Activated naive CD4-positive, alpha-beta T cell treated with anti-CD3 and anti-CD28 coated beads, Interleukin-2, amount 10 ng/mL, durations not matched to agents 7 days and 5 days (primary cell): ENCODE measurements at regions not wholly inside any gene's neighbourhood (a gene's known extent, or its start where the extent isn't known, plus 50 kb on each side); places are given as distances from the start of the nearest gene placed in this dataset.
"Not testable (repeated sequence)": the region's sequence is repeated elsewhere in the genome, so short reads cannot be mapped to it uniquely, and the experiment has no call there.

ENCODE experiments used
- CTCF ChIA-PET: fragments of 350-600 bp; sonication (Branson Sonifier 250); formaldehyde crosslinking; loops from one replicate; lab custom pipeline; 2021; ENCODE audit warnings: antibody characterized with exemption; lab: Charles Lee
- DNase-seq: peaks from one replicate; pipeline ENCODE4 v3.0.0-alpha.2; 2020
- H3K27ac Mint-ChIP-seq: one replicate; pipeline ENCODE4 v1.8.0; 2021; ENCODE audit warnings: mild to moderate bottlenecking, moderate library complexity, mixed read lengths
- H3K27me3 Mint-ChIP-seq: one replicate; pipeline ENCODE4 v1.8.0; 2021; ENCODE audit warnings: mild to moderate bottlenecking, mixed read lengths
- H3K36me3 Mint-ChIP-seq: one replicate; pipeline ENCODE4 v1.8.0; 2021; ENCODE audit warnings: mixed read lengths
- H3K4me1 Mint-ChIP-seq: one replicate; pipeline ENCODE4 v1.8.0; 2021; ENCODE audit warnings: mixed read lengths
- H3K4me3 Mint-ChIP-seq: one replicate; pipeline ENCODE4 v1.8.0; 2021; ENCODE audit warnings: mild to moderate bottlenecking, moderate library complexity, mixed read lengths
- H3K9me3 Mint-ChIP-seq: one replicate; pipeline ENCODE4 v1.8.0; 2021; ENCODE audit warnings: mixed read lengths

DNA sequence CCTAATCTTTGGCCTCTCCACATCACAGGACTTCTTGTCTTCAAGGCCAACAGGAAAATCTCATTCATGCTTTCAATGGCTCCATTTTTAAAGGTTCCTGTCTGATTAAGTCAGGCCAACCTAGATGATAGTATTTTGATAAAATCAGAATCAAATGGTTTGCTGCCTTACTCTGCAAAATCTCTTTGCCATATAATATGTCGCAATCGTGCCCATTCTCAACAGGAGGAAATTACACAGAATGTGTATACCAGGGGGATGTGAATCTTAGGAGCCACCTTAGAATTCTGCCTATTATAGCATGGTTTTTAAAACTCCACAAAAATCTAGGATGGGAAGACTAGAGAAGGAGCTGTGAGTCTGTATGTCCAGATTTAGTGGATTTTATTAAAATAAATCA lies 612.9 kb upstream of the MAN1A1 start:
- Mint-ChIP-seq H3K4me3 (no peak overlapping the region), H3K27me3 (no peaks in the 10 kb centered on the region), H3K4me1 (no peaks in the 10 kb centered on the region), H3K27ac (no peak overlapping the region), H3K9me3 (no peaks in the 10 kb centered on the region), H3K36me3 (no peaks in the 10 kb centered on the region)
- CTCF ChIA-PET: no interaction called here
- DNase-seq: no peak

DNA sequence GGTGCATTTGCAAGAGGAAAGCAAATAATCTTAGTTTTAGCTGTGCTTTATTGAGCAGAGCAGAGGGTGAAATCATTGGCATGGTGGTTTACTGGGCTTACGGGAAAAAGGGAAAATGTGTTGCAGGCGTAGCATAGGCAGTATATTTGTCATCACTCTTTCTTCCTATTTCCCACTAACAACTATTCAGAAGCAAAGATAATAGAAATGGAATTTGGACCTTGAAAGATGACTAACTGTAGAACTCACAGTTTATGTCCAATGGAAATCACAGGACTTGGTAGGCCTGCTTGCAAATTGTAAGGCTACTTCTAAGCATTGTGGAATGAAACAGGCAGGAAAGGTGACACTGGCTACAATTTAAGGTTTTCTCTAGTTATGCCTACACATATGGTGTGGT lies 611.9 kb upstream of the MAN1A1 start:
- Mint-ChIP-seq H3K27ac (no peak overlapping the region), H3K27me3 (no peaks in the 10 kb centered on the region), H3K4me1 (no peaks in the 10 kb centered on the region), H3K9me3 (no peaks in the 10 kb centered on the region), H3K36me3 (no peaks in the 10 kb centered on the region), H3K4me3 (no peak overlapping the region)
- no peak for DNase-seq
- CTCF ChIA-PET: no interaction called here

DNA sequence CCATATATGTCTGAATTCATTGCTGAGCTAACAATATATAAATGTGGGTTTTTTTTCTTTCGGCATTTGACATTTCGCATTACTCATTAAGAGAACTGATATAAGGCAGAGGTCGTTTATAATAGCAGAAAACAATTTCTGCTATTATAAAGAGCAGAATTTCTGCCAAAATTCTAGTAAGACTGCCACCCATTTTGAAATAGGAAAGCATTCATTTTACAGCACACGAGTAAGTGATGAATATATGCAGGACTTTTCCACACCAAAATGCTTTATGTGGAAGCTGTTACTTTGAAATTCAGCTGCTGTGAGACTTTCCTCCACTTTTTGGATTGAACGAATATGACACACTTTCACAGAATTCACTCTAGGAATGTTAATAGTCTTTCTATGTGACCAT lies 610.9 kb upstream of the MAN1A1 start:
- no peaks in the 10 kb centered on the region for H3K9me3 Mint-ChIP-seq
- CTCF ChIA-PET: interaction anchor here (0.5 kb wide), 1 partner anchor 154 kb away, joined by 3 read pairs; no protein-coding TSS in a partner anchor

DNA sequence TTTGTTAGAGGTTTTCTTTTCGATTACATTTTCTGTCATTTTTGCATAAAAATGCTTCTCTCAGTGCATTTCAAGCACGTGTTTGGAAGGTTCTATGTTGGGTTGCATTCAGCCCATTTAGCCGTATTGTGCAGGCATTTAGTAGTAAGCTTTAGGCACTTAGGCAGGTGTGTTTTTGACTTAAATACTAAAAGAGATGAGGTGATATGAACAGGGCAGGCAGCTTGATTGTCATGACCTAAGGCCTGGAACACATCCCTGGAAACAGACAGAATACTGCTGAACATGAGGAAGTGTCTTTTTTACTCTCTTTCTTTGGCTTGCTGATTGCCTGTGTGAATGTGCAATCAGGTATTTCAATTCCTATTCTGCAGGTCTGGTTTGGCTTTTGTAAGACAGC lies 610.5 kb upstream of the MAN1A1 start:
- no peaks in the 10 kb centered on the region for H3K4me1 Mint-ChIP-seq
- CTCF ChIA-PET: interaction anchor here (0.5 kb wide), 1 partner anchor 153 kb away, joined by 3 read pairs; no protein-coding TSS in a partner anchor
- no peaks in the 10 kb centered on the region for H3K36me3 Mint-ChIP-seq
- no peak overlapping the region for H3K27ac Mint-ChIP-seq
- no peaks in the 10 kb centered on the region for H3K27me3 Mint-ChIP-seq
- H3K9me3 Mint-ChIP-seq: no peaks in the 10 kb centered on the region
- DNase-seq: no peak
- H3K4me3 Mint-ChIP-seq: no peak overlapping the region

More for the DNA sequence above, 610.9 kb upstream of the MAN1A1 start:
- DNase-seq: no peak
- H3K4me1 Mint-ChIP-seq: no peaks in the 10 kb centered on the region
- no peak overlapping the region for H3K4me3 Mint-ChIP-seq
- no peaks in the 10 kb centered on the region for H3K36me3 Mint-ChIP-seq
- H3K27me3 Mint-ChIP-seq: no peaks in the 10 kb centered on the region
- H3K27ac Mint-ChIP-seq: no peak overlapping the region

DNA sequence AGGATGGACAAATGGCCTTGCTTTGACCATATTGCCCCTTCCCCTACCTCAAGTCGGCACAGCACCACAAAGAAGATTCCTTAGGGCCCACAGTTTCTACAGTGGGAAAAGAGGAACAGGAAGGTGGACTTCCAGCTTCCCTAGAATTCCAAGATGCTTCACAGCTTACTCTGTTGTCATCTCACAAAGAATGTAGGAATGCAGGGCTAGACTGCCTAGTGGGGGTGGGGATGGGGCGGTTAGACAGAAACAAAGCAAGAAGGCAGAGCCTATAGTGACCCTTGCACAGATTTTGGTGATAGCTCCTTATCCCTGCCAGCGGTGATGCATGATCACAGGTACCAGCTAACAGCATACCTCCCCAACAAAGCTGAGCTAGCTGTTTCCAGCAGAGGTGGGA lies 607.6 kb upstream of the MAN1A1 start:
- CTCF ChIA-PET: no interaction called here
- Mint-ChIP-seq H3K36me3 (no peaks in the 10 kb centered on the region), H3K27ac (no peak overlapping the region), H3K4me3 (no peak overlapping the region), H3K4me1 (no peaks in the 10 kb centered on the region), H3K27me3 (no peaks in the 10 kb centered on the region), H3K9me3 (no peaks in the 10 kb centered on the region)
- no peak for DNase-seq

DNA sequence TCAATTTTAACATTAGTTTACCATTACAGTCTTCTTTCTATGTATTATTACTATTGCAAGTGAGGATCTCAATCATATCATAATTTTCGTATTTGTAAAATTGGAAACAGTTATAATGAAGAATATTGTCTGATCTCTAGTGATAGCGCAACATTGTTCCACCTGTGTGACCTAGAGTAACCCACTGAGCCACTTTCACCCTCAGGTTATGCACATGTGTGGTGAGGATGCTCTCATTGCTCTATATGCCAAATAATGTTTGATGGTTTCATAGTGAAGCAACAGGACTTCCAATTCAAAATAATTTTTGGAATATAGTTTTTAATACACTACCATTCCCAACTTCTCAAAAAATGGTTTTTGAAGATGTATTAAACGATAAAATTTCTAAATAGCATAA lies 603.1 kb upstream of the MAN1A1 start:
- no peak for DNase-seq
- Mint-ChIP-seq H3K4me3 (no peak overlapping the region), H3K4me1 (no peaks in the 10 kb centered on the region), H3K36me3 (no peaks in the 10 kb centered on the region), H3K27me3 (no peaks in the 10 kb centered on the region), H3K9me3 (no peaks in the 10 kb centered on the region), H3K27ac (no peak overlapping the region)
- CTCF ChIA-PET: no interaction called here

DNA sequence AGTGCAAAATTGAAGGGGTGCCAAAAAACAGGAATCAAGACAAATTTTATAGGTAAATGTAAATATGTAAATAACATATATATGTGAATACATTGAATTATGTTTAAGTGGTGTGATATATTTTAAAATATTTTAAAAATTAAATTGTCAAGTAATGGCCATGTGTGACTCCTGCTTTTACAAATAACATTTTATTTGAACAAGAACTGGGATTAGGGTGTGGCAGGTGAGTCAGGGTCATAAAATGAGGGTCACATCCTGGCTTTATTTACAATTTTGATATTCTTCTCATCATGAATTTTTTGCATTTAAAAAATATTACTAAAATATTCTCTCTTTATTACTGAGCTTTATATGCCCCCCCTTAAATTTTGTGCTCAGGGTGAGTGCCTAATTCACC lies 601.1 kb upstream of the MAN1A1 start:
- H3K27ac Mint-ChIP-seq: no peak overlapping the region
- CTCF ChIA-PET: no interaction called here
- no peaks in the 10 kb centered on the region for H3K27me3 Mint-ChIP-seq
- no peaks in the 10 kb centered on the region for H3K36me3 Mint-ChIP-seq
- no peaks in the 10 kb centered on the region for H3K9me3 Mint-ChIP-seq
- H3K4me3 Mint-ChIP-seq: no peak overlapping the region
- no peaks in the 10 kb centered on the region for H3K4me1 Mint-ChIP-seq
- DNase-seq: no peak

DNA sequence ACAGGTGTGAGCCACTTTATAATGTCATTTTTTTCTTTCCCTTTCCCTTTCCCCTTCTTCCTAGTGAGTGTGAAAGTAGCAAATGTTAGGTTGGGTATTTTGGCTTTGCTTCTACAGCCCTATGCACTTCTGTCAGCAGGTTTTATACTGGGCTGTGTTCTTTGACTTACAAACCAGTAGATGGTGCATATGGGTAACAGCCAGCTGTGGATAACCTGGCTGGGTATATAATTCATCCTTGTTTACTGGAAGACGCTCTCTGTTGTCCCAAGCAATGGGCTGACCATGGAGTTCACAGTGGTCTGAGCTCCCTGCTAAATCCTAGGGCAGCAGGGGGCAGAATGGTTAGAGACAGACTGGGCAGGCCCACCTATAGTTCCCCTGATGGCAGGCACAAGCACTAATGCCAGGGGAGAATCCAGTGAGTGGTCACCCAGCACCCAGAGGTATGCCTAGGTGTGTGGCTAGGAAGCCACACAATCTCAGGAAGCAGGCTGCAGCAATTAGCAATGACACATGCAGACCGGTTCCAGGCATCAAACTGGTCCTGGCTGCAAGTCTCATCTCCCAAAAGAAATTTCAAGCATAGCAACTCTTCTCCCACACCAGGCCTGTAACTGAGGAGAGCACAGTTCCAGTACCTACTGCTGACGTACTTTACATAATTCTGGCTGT lies 592.7 kb upstream of the MAN1A1 start:
- no peak for DNase-seq
- CTCF ChIA-PET: no interaction called here
- H3K9me3 Mint-ChIP-seq: no peaks in the 10 kb centered on the region
- no peak overlapping the region for H3K4me3 Mint-ChIP-seq
- no peaks in the 10 kb centered on the region for H3K27me3 Mint-ChIP-seq
- no peaks in the 10 kb centered on the region for H3K36me3 Mint-ChIP-seq
- H3K27ac Mint-ChIP-seq: no peak overlapping the region
- no peaks in the 10 kb centered on the region for H3K4me1 Mint-ChIP-seq

DNA sequence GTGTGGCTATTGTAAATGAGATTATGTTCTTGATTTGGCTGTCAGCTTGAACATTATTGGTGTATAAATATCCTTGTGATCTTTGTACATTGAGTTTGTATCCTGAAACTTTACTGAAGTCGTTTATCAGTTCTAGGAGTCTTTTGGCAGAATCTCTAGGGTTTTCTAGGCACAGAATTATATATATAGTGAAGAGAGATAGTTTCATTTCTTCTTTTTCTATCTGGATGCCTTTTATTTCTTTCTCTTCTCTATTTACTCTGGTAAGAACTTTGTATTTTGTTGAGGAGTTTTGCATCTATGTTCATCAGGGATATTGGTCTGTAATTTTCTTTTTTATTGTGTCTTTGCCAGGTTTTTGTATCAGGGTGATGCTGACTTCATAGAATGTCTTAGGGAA lies 589.2 kb upstream of the MAN1A1 start:
- DNase-seq: no peak
- CTCF ChIA-PET: no interaction called here
- Mint-ChIP-seq H3K9me3 (no peaks in the 10 kb centered on the region), H3K4me3 (no peak overlapping the region), H3K27me3 (no peaks in the 10 kb centered on the region), H3K36me3 (no peaks in the 10 kb centered on the region), H3K4me1 (no peaks in the 10 kb centered on the region), H3K27ac (no peak overlapping the region)

DNA sequence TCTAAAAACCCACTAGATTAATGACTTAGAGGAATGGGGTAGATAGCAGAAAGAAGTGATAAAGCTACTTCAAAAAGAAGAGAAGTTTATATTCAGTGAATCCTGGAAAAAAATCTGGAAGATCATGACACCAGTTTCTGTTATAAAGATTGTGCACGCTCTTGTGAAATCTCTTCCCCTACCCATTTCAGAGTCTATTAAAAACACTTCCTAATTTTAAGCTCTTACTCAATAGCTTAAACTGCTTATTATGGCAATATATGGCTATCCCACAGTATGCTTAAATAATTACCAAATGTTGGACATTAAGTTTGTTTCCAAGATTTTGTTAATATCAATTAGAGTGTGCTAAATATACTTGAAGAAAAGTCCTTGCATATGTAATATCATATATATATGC lies 585.3 kb upstream of the MAN1A1 start:
- Mint-ChIP-seq H3K4me3 (no peak overlapping the region), H3K27ac (no peak overlapping the region), H3K4me1 (no peaks in the 10 kb centered on the region), H3K36me3 (no peaks in the 10 kb centered on the region), H3K27me3 (no peaks in the 10 kb centered on the region), H3K9me3 (no peaks in the 10 kb centered on the region)
- CTCF ChIA-PET: no interaction called here
- DNase-seq: no peak

DNA sequence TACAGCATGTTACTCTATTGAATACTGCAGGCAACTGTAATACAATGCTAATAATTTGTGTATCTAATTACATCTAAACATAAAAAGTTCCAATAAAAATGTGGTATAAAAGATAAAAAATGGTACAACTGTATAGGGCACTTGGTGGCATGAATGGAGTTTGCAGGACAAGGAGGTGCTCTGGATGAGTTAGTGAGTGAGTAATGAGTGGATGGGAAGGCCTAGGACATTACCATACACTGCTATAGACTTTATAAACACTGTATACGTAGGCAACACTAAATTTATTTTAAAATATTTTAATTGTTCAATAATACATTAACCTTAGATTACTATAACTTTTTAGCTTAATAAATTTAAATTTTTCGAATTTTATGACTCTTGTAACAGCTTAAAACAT lies 579.6 kb upstream of the MAN1A1 start:
- H3K27ac Mint-ChIP-seq: no peak overlapping the region
- H3K9me3 Mint-ChIP-seq: peaks cover 16% of the 10 kb centered on the region
- no peaks in the 10 kb centered on the region for H3K4me1 Mint-ChIP-seq
- H3K36me3 Mint-ChIP-seq: no peaks in the 10 kb centered on the region
- H3K4me3 Mint-ChIP-seq: no peak overlapping the region
- no peak for DNase-seq
- H3K27me3 Mint-ChIP-seq: no peaks in the 10 kb centered on the region
- CTCF ChIA-PET: no interaction called here

DNA sequence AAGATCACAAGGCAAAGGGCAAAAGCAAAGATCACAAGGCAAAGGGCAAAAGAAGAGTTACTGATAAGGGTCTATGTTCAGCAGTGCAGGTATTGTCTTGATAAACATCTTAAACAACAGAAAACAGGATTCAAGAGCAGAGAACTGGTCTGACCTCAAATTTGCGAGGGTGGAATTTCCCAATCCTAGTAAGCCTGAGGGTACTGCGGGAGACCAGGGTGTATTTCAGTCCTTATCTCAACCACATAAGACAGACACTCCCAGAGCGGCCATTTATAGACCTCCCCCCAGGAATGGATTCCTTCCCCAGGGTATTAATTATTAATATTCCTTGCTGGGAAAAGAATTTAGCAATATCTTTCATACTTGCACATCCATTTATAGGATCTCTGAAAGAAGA lies 575.3 kb upstream of the MAN1A1 start:
- H3K27ac Mint-ChIP-seq, H3K4me3 Mint-ChIP-seq, H3K27me3 Mint-ChIP-seq, DNase-seq, H3K36me3 Mint-ChIP-seq, H3K4me1 Mint-ChIP-seq, CTCF ChIA-PET: not testable (repeated sequence)
- H3K9me3 Mint-ChIP-seq: peaks cover 28% of the 10 kb centered on the region

DNA sequence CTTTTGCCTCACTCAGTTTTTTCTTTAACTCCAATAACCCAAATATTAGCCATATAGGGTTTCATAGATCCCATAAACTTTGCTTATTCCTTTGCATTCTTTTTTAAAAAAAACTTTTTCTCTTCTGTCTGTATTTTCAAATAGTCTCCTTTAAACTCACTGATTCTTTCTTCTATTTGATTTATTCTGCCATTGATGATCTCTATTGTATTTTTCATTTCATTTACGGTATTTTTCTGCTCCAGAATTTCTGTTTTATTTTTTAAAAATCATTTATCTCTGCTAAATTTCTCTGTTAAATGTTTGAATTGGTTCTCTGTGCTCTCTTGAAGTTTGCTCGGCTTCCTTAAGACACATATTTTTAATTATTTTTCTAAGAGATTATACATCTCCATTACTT lies 573.3 kb upstream of the MAN1A1 start:
- H3K4me3 Mint-ChIP-seq: no peak overlapping the region
- DNase-seq: no peak

DNA sequence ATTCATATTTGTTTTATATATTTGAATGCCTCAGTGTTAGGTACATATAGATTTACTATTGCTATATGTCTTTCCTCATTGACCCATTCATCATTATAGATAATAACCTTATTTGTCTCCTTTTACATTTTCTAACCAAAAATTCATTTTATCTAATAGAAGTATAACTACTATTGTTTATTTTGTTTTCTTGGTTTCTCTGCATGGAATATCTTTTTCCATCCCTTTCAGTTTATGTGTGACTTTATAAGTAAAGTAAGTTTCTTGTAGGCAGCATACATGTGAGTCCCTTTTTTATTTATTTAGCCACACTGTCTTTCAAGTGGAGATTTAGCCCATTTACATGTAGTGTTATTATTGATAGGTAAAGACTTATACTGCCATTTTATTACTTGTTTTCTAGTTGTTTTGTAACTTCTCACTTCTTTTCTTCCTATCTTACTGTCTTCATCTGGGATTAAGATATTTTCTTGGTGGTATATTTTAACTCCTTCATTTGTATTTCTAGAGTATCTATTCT lies 572.0 kb upstream of the MAN1A1 start:
- no peaks in the 10 kb centered on the region for H3K36me3 Mint-ChIP-seq
- H3K4me1 Mint-ChIP-seq: no peaks in the 10 kb centered on the region
- no peak overlapping the region for H3K27ac Mint-ChIP-seq
- H3K9me3 Mint-ChIP-seq: peaks cover 28% of the 10 kb centered on the region
- H3K4me3 Mint-ChIP-seq: no peak overlapping the region
- no peak for DNase-seq
- CTCF ChIA-PET: no interaction called here
- H3K27me3 Mint-ChIP-seq: no peaks in the 10 kb centered on the region

More for the DNA sequence above, 573.3 kb upstream of the MAN1A1 start:
- no peaks in the 10 kb centered on the region for H3K27me3 Mint-ChIP-seq
- H3K27ac Mint-ChIP-seq: no peak overlapping the region
- CTCF ChIA-PET: no interaction called here
- no peaks in the 10 kb centered on the region for H3K4me1 Mint-ChIP-seq
- peaks cover 28% of the 10 kb centered on the region for H3K9me3 Mint-ChIP-seq
- no peaks in the 10 kb centered on the region for H3K36me3 Mint-ChIP-seq

DNA sequence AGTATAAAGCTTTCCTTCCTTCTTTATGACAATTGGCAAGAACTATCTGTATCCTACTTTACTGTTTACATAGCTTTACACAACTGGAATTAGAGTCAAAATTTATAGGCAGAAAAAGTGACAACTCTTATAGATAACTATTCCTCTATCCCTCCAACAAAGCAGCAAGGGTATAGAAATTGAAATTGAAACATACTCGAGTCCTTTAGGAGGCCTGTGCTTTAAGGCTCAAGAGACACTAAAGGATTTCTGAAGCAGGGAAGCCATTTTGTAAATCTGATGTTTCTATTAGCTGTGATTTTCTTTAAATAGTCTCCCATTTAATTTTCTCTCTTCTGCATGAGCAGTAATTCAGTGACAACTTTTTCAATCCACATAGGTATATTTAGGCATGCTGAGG lies 567.6 kb upstream of the MAN1A1 start:
- no peaks in the 10 kb centered on the region for H3K36me3 Mint-ChIP-seq
- CTCF ChIA-PET: no interaction called here
- DNase-seq: no peak
- H3K27me3 Mint-ChIP-seq: no peaks in the 10 kb centered on the region
- no peak overlapping the region for H3K27ac Mint-ChIP-seq
- peaks cover 2% of the 10 kb centered on the region for H3K9me3 Mint-ChIP-seq
- no peaks in the 10 kb centered on the region for H3K4me1 Mint-ChIP-seq
- H3K4me3 Mint-ChIP-seq: no peak overlapping the region
